ENCODE measurements at regions not wholly inside any gene's neighbourhood (a gene's known extent, or its start where the extent isn't known, plus 50 kb on each side); places are given as distances from the start of the nearest gene placed in this dataset.
"Not testable (repeated sequence)": the region's sequence is repeated elsewhere in the genome, so short reads cannot be mapped to it uniquely, and the experiment has no call there.

DNA sequence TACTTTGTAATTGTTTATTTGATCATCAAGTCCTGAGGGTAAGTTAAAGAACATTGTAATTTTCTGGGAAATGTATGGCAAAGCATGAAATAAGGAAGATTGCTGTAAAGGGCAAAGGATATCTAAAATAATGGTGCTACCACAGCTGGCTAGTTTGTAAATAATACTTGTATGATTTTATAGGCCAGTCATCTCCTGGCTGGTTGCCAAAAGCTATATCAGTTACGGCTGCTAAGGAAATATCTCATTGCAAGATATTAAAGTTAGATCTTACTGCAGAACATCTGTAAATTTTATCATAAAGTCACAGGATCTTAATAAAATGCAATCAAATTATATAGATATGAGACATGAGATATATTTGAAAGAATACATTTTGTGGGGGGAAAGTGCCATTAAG lies 150.8 kb upstream of the CXCL13 start:
- no peak for DNase-seq (ENCODE audit: low spot score)
- TF ChIP-seq, protein P1, sequence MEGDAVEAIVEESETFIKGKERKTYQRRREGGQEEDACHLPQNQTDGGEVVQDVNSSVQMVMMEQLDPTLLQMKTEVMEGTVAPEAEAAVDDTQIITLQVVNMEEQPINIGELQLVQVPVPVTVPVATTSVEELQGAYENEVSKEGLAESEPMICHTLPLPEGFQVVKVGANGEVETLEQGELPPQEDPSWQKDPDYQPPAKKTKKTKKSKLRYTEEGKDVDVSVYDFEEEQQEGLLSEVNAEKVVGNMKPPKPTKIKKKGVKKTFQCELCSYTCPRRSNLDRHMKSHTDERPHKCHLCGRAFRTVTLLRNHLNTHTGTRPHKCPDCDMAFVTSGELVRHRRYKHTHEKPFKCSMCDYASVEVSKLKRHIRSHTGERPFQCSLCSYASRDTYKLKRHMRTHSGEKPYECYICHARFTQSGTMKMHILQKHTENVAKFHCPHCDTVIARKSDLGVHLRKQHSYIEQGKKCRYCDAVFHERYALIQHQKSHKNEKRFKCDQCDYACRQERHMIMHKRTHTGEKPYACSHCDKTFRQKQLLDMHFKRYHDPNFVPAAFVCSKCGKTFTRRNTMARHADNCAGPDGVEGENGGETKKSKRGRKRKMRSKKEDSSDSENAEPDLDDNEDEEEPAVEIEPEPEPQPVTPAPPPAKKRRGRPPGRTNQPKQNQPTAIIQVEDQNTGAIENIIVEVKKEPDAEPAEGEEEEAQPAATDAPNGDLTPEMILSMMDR (IDR thresholded peaks at IDR 0.05; ENCODE audit: extremely low read depth, insufficient read depth, missing control alignments) = no peak
- in situ Hi-C loops (cut with MboI; ENCODE audit: low pct_unique_long_range_greater_than_20kb, low sequenced_read_pairs, unreplicated experiment) = no loop called here

- in situ Hi-C loops (cut with MboI; ENCODE audit: low pct_unique_long_range_greater_than_20kb, low sequenced_read_pairs, unreplicated experiment); DNase-seq (ENCODE audit: low spot score): not testable (repeated sequence)
Measured at GRCh38 chr4:77464100-77464499, 141.5 kb upstream of the CXCL13 start.

GRCh38 chr4:77465271-77465670 lies 140.3 kb upstream of the CXCL13 start:
- no peak for DNase-seq (ENCODE audit: low spot score)
- in situ Hi-C loops (cut with MboI; ENCODE audit: low pct_unique_long_range_greater_than_20kb, low sequenced_read_pairs, unreplicated experiment) = no loop called here
- TF ChIP-seq, protein P1 (IDR thresholded peaks at IDR 0.05; ENCODE audit: extremely low read depth, insufficient read depth, missing control alignments) = peak; percentile 45

GRCh38 chr4:77466430-77466829 lies 139.2 kb upstream of the CXCL13 start:
- no peak for DNase-seq (ENCODE audit: low spot score)
- in situ Hi-C loops (cut with MboI; ENCODE audit: low pct_unique_long_range_greater_than_20kb, low sequenced_read_pairs, unreplicated experiment) = no loop called here
- TF ChIP-seq, protein P1 (IDR thresholded peaks at IDR 0.05; ENCODE audit: extremely low read depth, insufficient read depth, missing control alignments) = no peak

DNA sequence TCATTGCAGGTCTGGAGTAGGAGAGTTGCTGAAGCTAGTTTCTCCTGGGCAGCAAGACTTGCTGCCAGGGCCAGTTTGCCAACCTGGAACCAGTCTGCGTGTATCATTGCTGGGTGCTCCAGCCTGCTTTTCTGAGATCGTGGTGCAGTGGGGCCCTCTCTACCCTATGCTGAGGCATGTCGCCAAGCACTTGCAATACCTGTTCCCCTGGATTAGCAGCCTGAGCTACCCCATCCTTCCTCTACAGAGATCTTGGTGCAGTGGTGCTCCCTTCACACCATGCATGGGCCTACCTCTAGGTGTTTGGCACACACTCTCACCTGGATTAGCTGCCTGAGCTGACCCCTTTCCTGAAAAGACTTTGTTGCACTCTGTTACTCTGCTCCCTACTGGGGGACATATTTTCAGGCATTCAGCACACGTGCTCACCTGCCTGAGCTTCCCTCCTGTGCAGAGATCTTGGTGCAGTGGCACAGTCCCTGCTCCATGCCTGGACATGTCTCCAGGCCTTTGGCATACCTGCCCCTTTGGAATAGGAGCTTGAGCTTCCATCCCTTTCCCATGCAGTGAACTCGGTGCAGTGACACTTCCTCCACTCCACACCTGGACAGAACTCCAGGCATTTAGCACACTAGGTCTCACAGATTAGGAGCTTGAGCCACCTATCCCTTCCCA lies 133.7 kb upstream of the CXCL13 start:
- no peak for DNase-seq (ENCODE audit: low spot score)
- in situ Hi-C loops (cut with MboI; ENCODE audit: low pct_unique_long_range_greater_than_20kb, low sequenced_read_pairs, unreplicated experiment) = no loop called here
- TF ChIP-seq, protein P1 (IDR thresholded peaks at IDR 0.05; ENCODE audit: extremely low read depth, insufficient read depth, missing control alignments) = no peak

DNA sequence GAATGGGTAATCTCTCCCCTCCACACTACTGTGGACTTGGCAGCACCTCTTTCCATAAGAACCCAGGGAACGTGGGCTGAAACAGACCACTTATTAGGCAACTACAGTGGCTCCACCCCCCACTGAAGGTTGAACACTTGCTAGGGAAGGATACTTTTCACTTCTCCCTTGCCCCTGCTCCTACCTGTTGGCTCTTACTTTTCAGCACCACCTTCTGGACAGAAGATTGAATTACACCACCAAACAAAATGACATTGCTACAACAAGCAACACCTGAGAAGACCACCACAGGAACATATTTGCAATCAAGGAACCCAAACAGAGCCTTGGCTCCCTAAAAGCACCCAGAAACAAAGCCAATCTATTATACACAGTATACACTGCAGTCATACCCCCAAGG lies 132.1 kb upstream of the CXCL13 start:
- in situ Hi-C loops (cut with MboI; ENCODE audit: low pct_unique_long_range_greater_than_20kb, low sequenced_read_pairs, unreplicated experiment) = no loop called here
- DNase-seq (ENCODE audit: low spot score) = peak; percentile 38
- TF ChIP-seq, protein P1 (IDR thresholded peaks at IDR 0.05; ENCODE audit: extremely low read depth, insufficient read depth, missing control alignments) = peak; percentile 46

DNA sequence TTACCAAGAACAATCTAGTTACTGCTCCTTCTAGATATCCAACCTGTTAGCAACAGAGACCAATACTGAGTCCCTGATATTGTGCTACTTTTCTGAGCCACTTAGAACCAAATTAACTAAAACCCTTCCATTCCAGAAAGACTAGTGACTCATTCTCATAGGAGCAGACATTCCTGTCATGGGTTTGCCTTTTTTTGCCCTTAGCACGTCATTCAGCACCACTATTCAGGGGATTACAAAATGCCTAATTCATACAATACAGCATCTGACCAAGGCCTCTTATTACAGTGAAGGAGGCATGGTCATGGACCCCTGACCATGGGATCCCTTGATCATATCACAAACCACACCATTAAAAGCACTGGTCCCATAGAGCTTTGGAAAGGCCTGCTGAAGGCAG lies 123.8 kb upstream of the CXCL13 start:
- TF ChIP-seq, protein P1 (IDR thresholded peaks at IDR 0.05; ENCODE audit: extremely low read depth, insufficient read depth, missing control alignments) = no peak
- in situ Hi-C loops (cut with MboI; ENCODE audit: low pct_unique_long_range_greater_than_20kb, low sequenced_read_pairs, unreplicated experiment) = no loop called here
- DNase-seq (ENCODE audit: low spot score) = no peak
